ENCODE measurements at regions not wholly inside any gene's neighbourhood (a gene's known extent, or its start where the extent isn't known, plus 50 kb on each side); places are given as distances from the start of the nearest gene placed in this dataset.

- no peak for TF ChIP-seq EZH2phosphoT487 (IDR thresholded peaks at IDR 0.05; ENCODE audit: borderline replicate concordance, low read length)
- TF ChIP-seq CTCF (IDR thresholded peaks at IDR 0.05; ENCODE audit: low read depth, low read length, poor library complexity, severe bottlenecking), result no peak
Measured at GRCh38 chr2:122007577-122007976, 252.1 kb downstream of the TSN start.
